ENCODE measurements at regions not wholly inside any gene's neighbourhood (a gene's known extent, or its start where the extent isn't known, plus 50 kb on each side); places are given as distances from the start of the nearest gene placed in this dataset.

DNA sequence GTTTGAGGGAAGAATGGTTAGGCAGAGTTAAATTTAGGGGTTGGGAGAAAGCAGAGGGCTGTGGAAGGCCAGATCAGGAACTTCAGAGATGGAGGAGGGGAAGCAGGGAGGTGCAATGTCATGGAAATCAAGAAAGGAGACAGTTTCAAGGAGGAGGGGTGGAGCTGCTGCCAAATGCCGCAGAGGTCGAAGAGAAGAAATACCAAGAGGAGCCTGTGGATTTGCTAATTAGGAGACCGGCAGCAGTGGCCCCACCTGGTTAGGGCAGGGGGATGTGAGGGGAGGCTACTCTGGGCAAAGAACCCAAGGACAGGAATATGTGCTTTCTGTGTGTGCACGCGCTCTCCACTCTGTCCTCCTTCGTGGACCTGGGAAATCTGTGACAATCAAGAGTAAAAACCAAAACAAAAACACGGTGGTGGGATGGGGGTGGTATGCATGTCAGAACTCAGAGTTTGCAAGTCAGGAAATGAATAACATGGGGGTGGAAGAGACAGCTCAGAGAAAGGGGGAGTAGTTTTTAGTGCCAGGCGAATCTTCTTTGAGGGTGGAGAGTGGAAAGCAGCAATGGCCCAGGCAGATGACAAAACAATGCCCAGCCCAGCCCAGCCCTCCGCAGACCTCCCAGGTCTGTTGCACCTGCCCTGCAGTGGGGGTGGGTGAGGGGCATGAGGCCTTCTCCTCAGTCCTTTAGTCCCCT, 102.9 kb upstream of the PAX2 start:
- FAIRE-seq (no peak), DNase-seq (peak in 1 of 5 donors; percentile 42)
- Histone ChIP-seq H3K4me3 (ENCODE audit: low read length in 3 of 3) (no peak overlapping the region), H3K9ac (ENCODE audit: low read length in 3 of 3) (no peak overlapping the region), H3K27me3 (ENCODE audit: control insufficient read depth, insufficient read depth, low read length) (peaks cover 2% of the 10 kb centered on the region), H3K27ac (ENCODE audit: low read depth in 2 of 2, low read length in 2 of 2) (no peak overlapping the region), H3K9me3 (ENCODE audit: control insufficient read depth in 2 of 3, insufficient read depth in 1 of 3, low read length in 3 of 3) (no peaks in the 10 kb centered on the region), H3K4me1 (ENCODE audit: control insufficient read depth in 2 of 3, insufficient read depth in 2 of 3, low read depth in 1 of 3, low read length in 3 of 3) (no peaks in the 10 kb centered on the region), H3K36me3 (ENCODE audit: control insufficient read depth in 2 of 3, insufficient read depth in 3 of 3, low read length in 3 of 3) (no peaks in the 10 kb centered on the region)
- no peak for TF ChIP-seq CTCF (IDR thresholded peaks at IDR 0.05; ENCODE audit: borderline replicate concordance, extremely low read depth, insufficient read depth)
- intact Hi-C loops (cut with DNase I), result no loop called here

DNA sequence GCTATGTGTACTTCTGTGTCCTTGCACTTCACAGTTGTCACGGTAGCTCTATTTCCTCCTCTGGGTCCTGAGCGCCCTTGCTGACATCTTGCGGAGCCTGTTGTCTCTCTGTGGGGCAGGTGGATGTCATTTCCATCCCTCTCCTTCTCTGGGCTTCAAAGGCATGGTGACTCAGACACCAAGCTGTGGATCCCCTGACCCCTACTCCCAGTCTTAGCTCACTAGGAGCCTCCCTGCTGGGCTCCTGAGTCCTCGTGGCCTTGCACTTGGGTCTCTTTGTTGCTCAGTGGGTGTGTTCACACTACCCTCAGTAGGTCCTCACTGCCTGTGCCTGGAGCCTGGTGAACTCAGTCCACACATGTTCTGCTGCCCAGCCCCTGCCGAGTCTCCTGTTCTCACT, 100.3 kb upstream of the PAX2 start:
- intact Hi-C loops (cut with DNase I), result no loop called here
- Histone ChIP-seq H3K9me3 (ENCODE audit: control insufficient read depth in 2 of 3, insufficient read depth in 1 of 3, low read length in 3 of 3) (no peaks in the 10 kb centered on the region), H3K9ac (ENCODE audit: low read length in 3 of 3) (no peak overlapping the region), H3K27me3 (ENCODE audit: control insufficient read depth, insufficient read depth, low read length) (peaks cover 2% of the 10 kb centered on the region), H3K4me3 (ENCODE audit: low read length in 3 of 3) (no peak overlapping the region), H3K4me1 (ENCODE audit: control insufficient read depth in 2 of 3, insufficient read depth in 2 of 3, low read depth in 1 of 3, low read length in 3 of 3) (peaks cover 0 to 3% (median 0%) of the 10 kb centered on the region in 3 donors), H3K36me3 (ENCODE audit: control insufficient read depth in 2 of 3, insufficient read depth in 3 of 3, low read length in 3 of 3) (no peaks in the 10 kb centered on the region), H3K27ac (ENCODE audit: low read depth in 2 of 2, low read length in 2 of 2) (no peak overlapping the region)
- no peak for TF ChIP-seq CTCF (IDR thresholded peaks at IDR 0.05; ENCODE audit: borderline replicate concordance, extremely low read depth, insufficient read depth)
- FAIRE-seq (no peak), DNase-seq (peak in 1 of 5 donors; percentile 62)

- H3K36me3 ChIP-seq (ENCODE audit: control insufficient read depth in 2 of 3, insufficient read depth in 3 of 3, low read length in 3 of 3), result no peaks in the 10 kb centered on the region
- H3K9me3 ChIP-seq (ENCODE audit: control insufficient read depth in 2 of 3, insufficient read depth in 1 of 3, low read length in 3 of 3), result no peaks in the 10 kb centered on the region
- FAIRE-seq (no peak), DNase-seq (peak; percentile 40 to 76 (median 59))
- intact Hi-C loops (cut with DNase I), result no loop called here
- no peak for TF ChIP-seq CTCF (IDR thresholded peaks at IDR 0.05; ENCODE audit: borderline replicate concordance, extremely low read depth, insufficient read depth)
- H3K27me3 ChIP-seq (ENCODE audit: control insufficient read depth, insufficient read depth, low read length), result peaks cover 2% of the 10 kb centered on the region
- no peak overlapping the region for H3K9ac ChIP-seq (ENCODE audit: low read length in 3 of 3)
- H3K4me3 ChIP-seq (ENCODE audit: low read length in 3 of 3), result no peak overlapping the region
- H3K27ac ChIP-seq (ENCODE audit: low read depth in 2 of 2, low read length in 2 of 2), result no peak overlapping the region
- peaks cover 0 to 3% (median 0%) of the 10 kb centered on the region in 3 donors for H3K4me1 ChIP-seq (ENCODE audit: control insufficient read depth in 2 of 3, insufficient read depth in 2 of 3, low read depth in 1 of 3, low read length in 3 of 3)
These were observed 99.6 kb upstream of the PAX2 start for GRCh38 chr10:100645613-100646392.
